GM12878 (cell line): ENCODE measurements at regions not wholly inside any gene's neighbourhood (a gene's known extent, or its start where the extent isn't known, plus 50 kb on each side); places are given as distances from the start of the nearest gene placed in this dataset.

Experiments used
- CBFB ChIP-seq: IDR thresholded peaks from 2 replicates; pipeline ENCODE4 v1.6.1; 2016; ENCODE audit warnings: antibody characterized with exemption, low read depth
- CUX1 ChIP-seq: IDR thresholded peaks from 2 replicates; pipeline ENCODE4 v1.6.1; 2012; ENCODE audit warnings: improper control_type of control experiment, low read depth, low read length; ENCODE audit not compliant: insufficient replicate concordance
- E2F4 ChIP-seq: IDR thresholded peaks from 2 replicates; pipeline ENCODE4 v1.6.1; 2012; ENCODE audit warnings: low read depth, low read length, improper control_type of control experiment
- ESRRA ChIP-seq: IDR thresholded peaks from 2 replicates; pipeline ENCODE4 v1.6.1; 2012; ENCODE audit warnings: mild to moderate bottlenecking, low read length, improper control_type of control experiment
- NBN ChIP-seq: fragments of 450-650 bp; IDR thresholded peaks from 2 replicates; pipeline ENCODE4 v1.6.1; 2016
- REST ChIP-seq: IDR thresholded peaks from 2 replicates; pipeline ENCODE4 v1.6.1; 2012; ENCODE audit warnings: mild to moderate bottlenecking, low read depth, low read length
- ZNF207 ChIP-seq: fragments of 450-650 bp; IDR thresholded peaks from 2 replicates; pipeline ENCODE4 v1.6.1; 2014; ENCODE audit warnings: antibody characterized with exemption, mild to moderate bottlenecking, borderline replicate concordance

GRCh38 chr15:59862191-59863155 lies 141.6 kb upstream of the FOXB1 start (continued):
- TF ChIP-seq CUX1 (no peak), ZNF207 (no peak), CBFB (no peak), NBN (no peak), REST (no peak), ESRRA (no peak), E2F4 (no peak)
